Stomach (tissue), 8 donors: ENCODE measurements at regions not wholly inside any gene's neighbourhood (a gene's known extent, or its start where the extent isn't known, plus 50 kb on each side); places are given as distances from the start of the nearest gene placed in this dataset.

ENCODE experiments used
- DNase-seq, 2 donors: peaks; one replicate each; pipeline versions ENCODE4 v3.0.0 to v3.0.0-alpha.2; 2013 to 2019
- H3K27ac ChIP-seq, 5 donors: fragments of 200-600 bp in 4 of 5; sonication (generic) in 4 of 5; one replicate each; pipeline ENCODE4 v1.5.1; 2013 to 2019; ENCODE audit warnings: mild to moderate bottlenecking in 1 of 5, moderate library complexity in 1 of 5
- H3K27me3 ChIP-seq, 3 donors: fragments of 200-600 bp; sonication (generic); one replicate each; pipeline ENCODE4 v1.5.1; 2017 to 2019; ENCODE audit warnings: mixed run types in 1 of 3
- H3K36me3 ChIP-seq, 4 donors: fragments of 200-600 bp; sonication (generic); 1 replicate in 3 of 4; 2 replicates in 1 of 4; pipeline ENCODE4 v1.5.1; 2016 to 2019
- H3K4me1 ChIP-seq, 4 donors: fragments of 200-600 bp; sonication (generic); one replicate each; pipeline ENCODE4 v1.5.1; 2016 to 2019
- H3K4me3 ChIP-seq, 4 donors: fragments of 200-600 bp; sonication (generic) in 3 of 4; one replicate each; pipeline ENCODE4 v1.5.1; 2016 to 2019; ENCODE audit warnings: mild to moderate bottlenecking in 1 of 4
- H3K9me3 ChIP-seq, 4 donors: fragments of 200-600 bp; sonication (generic); one replicate each; pipeline ENCODE4 v1.5.1; 2016 to 2019
- EP300 ChIP-seq: sonication (generic); formaldehyde crosslinking; IDR thresholded peaks from one replicate; pipeline ENCODE4 v1.6.1; 2017; ENCODE audit warnings: antibody characterized with exemption
- POLR2A ChIP-seq, 4 donors: fragments of 450-650 bp; IDR thresholded peaks; one replicate each; pipeline ENCODE4 v1.6.1; 2016; ENCODE audit warnings: antibody characterized with exemption in 4 of 4, control low read depth in 2 of 4, mild to moderate bottlenecking in 1 of 4, moderate library complexity in 1 of 4
- POLR2AphosphoS5 ChIP-seq, 3 donors: sonication (generic); formaldehyde crosslinking; IDR thresholded peaks; one replicate each; pipeline ENCODE4 v1.6.1; 2016; ENCODE audit warnings: antibody characterized with exemption in 3 of 3
- WGBS, 5 donors: extraction: QIAGEN DNeasy Blood & Tissue Kit in 3 of 5; methylation state at CpG; one replicate each; pipeline versions ENCODE4 v1.1.5 to v1.1.7; 2013 to 2018; 5-methylcytosine and 5-hydroxymethylcytosine counted together
- intact Hi-C: fragments of 100-400 bp; cut with DNase I; formaldehyde crosslinking; loops from one replicate; pipeline ENCODE4 v1.15.1; 2023; ENCODE audit warnings: low total_unique reads
- TF ChIP-seq, protein P1 (sequence below), 7 experiments: fragments of 450-650 bp in 4 of 7; fragments of 200-600 bp in 3 of 7; sonication (generic) in 3 of 7; IDR thresholded peaks; one replicate each; pipeline ENCODE4 v1.5.1; 2016 to 2019; ENCODE audit warnings: antibody characterized with exemption in 7 of 7, control low read depth in 2 of 7, mild to moderate bottlenecking in 1 of 7
- donor health status: healthy with polysubstance abuse.
- donor health status: Bipolar disorder and iron deficiency.
- donor health status: healthy.

DNA sequence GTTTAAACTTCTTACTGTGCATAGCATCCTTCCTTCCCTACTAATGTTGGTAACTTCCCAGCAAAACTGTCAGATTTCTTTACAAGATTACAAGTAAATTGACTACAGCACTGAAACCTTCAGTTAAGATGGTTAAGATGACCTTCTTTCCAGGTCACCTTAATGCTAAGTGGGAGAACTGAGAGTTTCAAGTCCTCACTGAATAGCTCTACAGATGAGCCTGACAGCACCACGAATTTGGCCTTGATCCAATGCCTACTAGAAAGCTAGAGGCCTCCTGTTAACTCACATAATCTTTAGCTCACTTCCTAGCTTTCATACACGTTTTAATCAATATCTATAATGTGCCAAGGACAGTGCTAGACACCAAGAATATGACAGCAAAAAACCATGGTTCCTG, 276.0 kb upstream of the PLD5 start:
- Histone ChIP-seq H3K36me3 (no peaks in the 10 kb centered on the region), H3K4me3 (no peak overlapping the region), H3K4me1 (no peaks in the 10 kb centered on the region), H3K27me3 (no peaks in the 10 kb centered on the region), H3K9me3 (no peaks in the 10 kb centered on the region), H3K27ac (no peak overlapping the region)
- 12 to 37% (median 28%) methylated on average over 2 of the region's 2 CpGs for WGBS, 5 donors
- intact Hi-C loops, result no loop called here
- TF ChIP-seq POLR2AphosphoS5 (IDR thresholded peaks at IDR 0.05) (no peak), POLR2A (IDR thresholded peaks at IDR 0.05) (no peak), EP300 (no peak)
- TF ChIP-seq, protein P1, sequence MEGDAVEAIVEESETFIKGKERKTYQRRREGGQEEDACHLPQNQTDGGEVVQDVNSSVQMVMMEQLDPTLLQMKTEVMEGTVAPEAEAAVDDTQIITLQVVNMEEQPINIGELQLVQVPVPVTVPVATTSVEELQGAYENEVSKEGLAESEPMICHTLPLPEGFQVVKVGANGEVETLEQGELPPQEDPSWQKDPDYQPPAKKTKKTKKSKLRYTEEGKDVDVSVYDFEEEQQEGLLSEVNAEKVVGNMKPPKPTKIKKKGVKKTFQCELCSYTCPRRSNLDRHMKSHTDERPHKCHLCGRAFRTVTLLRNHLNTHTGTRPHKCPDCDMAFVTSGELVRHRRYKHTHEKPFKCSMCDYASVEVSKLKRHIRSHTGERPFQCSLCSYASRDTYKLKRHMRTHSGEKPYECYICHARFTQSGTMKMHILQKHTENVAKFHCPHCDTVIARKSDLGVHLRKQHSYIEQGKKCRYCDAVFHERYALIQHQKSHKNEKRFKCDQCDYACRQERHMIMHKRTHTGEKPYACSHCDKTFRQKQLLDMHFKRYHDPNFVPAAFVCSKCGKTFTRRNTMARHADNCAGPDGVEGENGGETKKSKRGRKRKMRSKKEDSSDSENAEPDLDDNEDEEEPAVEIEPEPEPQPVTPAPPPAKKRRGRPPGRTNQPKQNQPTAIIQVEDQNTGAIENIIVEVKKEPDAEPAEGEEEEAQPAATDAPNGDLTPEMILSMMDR (IDR thresholded peaks at IDR 0.05), result no peak
- DNase-seq, result peak in 1 of 2 donors; percentile 3

DNA sequence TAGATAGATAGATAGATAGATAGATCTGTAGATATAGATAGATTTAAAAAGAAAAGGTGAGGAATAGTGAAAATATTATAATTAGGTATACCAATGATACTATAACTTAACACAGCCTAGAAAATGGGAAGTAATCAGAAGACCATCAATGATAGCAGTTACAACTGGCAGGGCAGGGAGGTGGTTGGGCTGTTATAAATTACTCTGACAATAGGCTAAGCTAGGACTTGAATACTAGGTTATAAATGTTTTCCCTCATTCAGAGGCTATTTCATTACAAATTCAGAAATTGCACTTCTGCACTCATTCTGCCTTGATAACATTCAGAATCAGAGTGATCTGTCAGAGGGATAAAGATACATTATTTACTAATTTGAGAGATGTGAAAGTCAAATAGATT, 273.4 kb upstream of the PLD5 start:
- no peaks in the 10 kb centered on the region for H3K4me1 ChIP-seq
- no peaks in the 10 kb centered on the region for H3K27me3 ChIP-seq
- intact Hi-C loops, result no loop called here
- no peaks in the 10 kb centered on the region for H3K36me3 ChIP-seq
- H3K4me3 ChIP-seq, result no peak overlapping the region
- no peak overlapping the region for H3K27ac ChIP-seq
- TF ChIP-seq, protein P1 (IDR thresholded peaks at IDR 0.05), result no peak
- TF ChIP-seq POLR2AphosphoS5 (IDR thresholded peaks at IDR 0.05) (no peak), POLR2A (IDR thresholded peaks at IDR 0.05) (no peak)
- no peak for DNase-seq
- H3K9me3 ChIP-seq, result no peaks in the 10 kb centered on the region

DNA sequence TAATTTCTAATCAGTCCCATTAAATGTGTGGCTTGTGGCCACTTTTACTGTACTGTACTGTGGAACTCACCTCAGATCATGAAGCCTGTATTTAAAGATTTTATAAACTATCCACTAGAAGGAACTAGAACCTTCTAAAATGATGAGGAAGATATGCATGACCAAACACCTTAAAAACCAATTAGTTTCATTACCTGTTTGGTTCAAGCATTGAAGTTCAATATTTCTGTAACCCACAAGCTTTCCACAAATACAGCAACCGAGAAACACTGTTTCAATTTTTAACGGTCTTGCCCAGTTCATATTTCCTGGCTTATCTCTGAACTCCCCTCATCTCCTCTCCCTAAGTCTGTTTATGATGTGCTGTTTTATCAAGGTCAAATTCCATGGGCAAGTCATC, 264.3 kb upstream of the PLD5 start:
- H3K36me3 ChIP-seq, result no peaks in the 10 kb centered on the region
- TF ChIP-seq EP300, result no peak
- no peak for TF ChIP-seq POLR2A (IDR thresholded peaks at IDR 0.05)
- TF ChIP-seq POLR2AphosphoS5 (IDR thresholded peaks at IDR 0.05), result no peak
- TF ChIP-seq, protein P1 (IDR thresholded peaks at IDR 0.05), result no peak
- intact Hi-C loops, result no loop called here
- H3K9me3 ChIP-seq, result peaks cover 0 to 8% (median 2%) of the 10 kb centered on the region in 4 donors
- H3K4me1 ChIP-seq, result no peaks in the 10 kb centered on the region
- no peak overlapping the region for H3K4me3 ChIP-seq
- DNase-seq, result no peak
- H3K27me3 ChIP-seq, result no peaks in the 10 kb centered on the region
- no peak overlapping the region for H3K27ac ChIP-seq
- 38 to 61% (median 51%) methylated on average over 2 of the region's 2 CpGs for WGBS, 5 donors

DNA sequence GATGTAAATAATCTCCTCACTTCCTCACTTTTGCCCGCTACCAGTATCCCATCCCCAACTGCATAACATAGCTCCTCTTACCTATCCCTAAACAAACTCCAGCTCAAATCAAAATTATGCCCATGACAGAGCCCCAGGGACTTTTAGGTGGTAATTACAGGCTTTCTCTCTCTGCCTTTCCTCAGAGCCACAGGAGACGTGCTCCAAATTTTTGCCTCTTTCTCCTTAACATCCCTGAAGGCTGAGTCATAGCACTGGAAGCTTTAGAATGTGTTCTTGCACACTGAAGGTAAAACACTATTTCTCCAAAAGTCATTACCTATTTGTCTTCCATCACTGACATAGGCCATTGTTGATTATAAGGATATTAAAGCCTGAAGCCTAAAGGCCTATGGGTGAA, 263.5 kb upstream of the PLD5 start:
- no peak for DNase-seq
- TF ChIP-seq POLR2AphosphoS5 (IDR thresholded peaks at IDR 0.05), result no peak
- TF ChIP-seq EP300, result no peak
- no peak for TF ChIP-seq POLR2A (IDR thresholded peaks at IDR 0.05)
- TF ChIP-seq, protein P1 (IDR thresholded peaks at IDR 0.05), result no peak
- Histone ChIP-seq H3K4me1 (no peaks in the 10 kb centered on the region), H3K9me3 (peaks cover 0 to 8% (median 2%) of the 10 kb centered on the region in 4 donors), H3K36me3 (no peaks in the 10 kb centered on the region), H3K4me3 (no peak overlapping the region), H3K27ac (no peak overlapping the region), H3K27me3 (no peaks in the 10 kb centered on the region)
- 61 to 94% (median 81%) methylated on average over 2 of the region's 2 CpGs for WGBS, 5 donors
- intact Hi-C loops, result no loop called here
